Aorta (tissue), 5 donors: ENCODE measurements at regions not wholly inside any gene's neighbourhood (a gene's known extent, or its start where the extent isn't known, plus 50 kb on each side); places are given as distances from the start of the nearest gene placed in this dataset.

Source experiments
- ATAC-seq: fragments of 200-7000 bp; cut with Tn5 transposase; one replicate; pipeline ENCODE4 v1.9.1; 2022; ENCODE audit warnings: moderate library complexity; ENCODE audit not compliant: low FRiP score
- DNase-seq, 2 donors: peaks; one replicate each; pipeline ENCODE4 v3.0.0-alpha.2; 2020
- H3K27ac ChIP-seq, 2 donors: one replicate each; pipeline ENCODE4 v1.5.1; 2013; ENCODE audit warnings: low read length in 2 of 2, mild to moderate bottlenecking in 2 of 2, moderate library complexity in 2 of 2, control low read depth in 1 of 2, inconsistent platforms in 1 of 2, low read depth in 1 of 2
- H3K27me3 ChIP-seq, 2 donors: one replicate each; pipeline ENCODE4 v1.6.1; 2013; ENCODE audit warnings: control low read depth in 1 of 2, low read length in 1 of 2, mild to moderate bottlenecking in 1 of 2, moderate library complexity in 1 of 2; ENCODE audit not compliant: insufficient read depth in 2 of 2, control insufficient read depth in 1 of 2
- H3K36me3 ChIP-seq, 2 donors: one replicate each; pipeline ENCODE4 v1.6.1; 2013; ENCODE audit warnings: control low read depth in 1 of 2, low read length in 1 of 2, mild to moderate bottlenecking in 1 of 2; ENCODE audit not compliant: insufficient read depth in 2 of 2, control insufficient read depth in 1 of 2
- H3K4me1 ChIP-seq, 2 donors: one replicate each; pipeline ENCODE4 v1.6.1; 2013; ENCODE audit warnings: low read length in 2 of 2, control low read depth in 1 of 2, mild to moderate bottlenecking in 1 of 2, moderate library complexity in 1 of 2; ENCODE audit not compliant: insufficient read depth in 2 of 2, control insufficient read depth in 1 of 2
- H3K4me3 ChIP-seq, 2 donors: one replicate each; pipeline ENCODE4 v1.5.1; 2013; ENCODE audit warnings: low read length in 2 of 2, control low read depth in 1 of 2, mild to moderate bottlenecking in 1 of 2
- H3K9me3 ChIP-seq: one replicate; pipeline ENCODE4 v1.6.1; 2013; ENCODE audit warnings: mild to moderate bottlenecking, low read length; ENCODE audit not compliant: control insufficient read depth
- WGBS, 2 donors: extraction: QIAGEN DNeasy Blood & Tissue Kit; methylation state at CpG; one replicate each; pipeline ENCODE4 v1.1.7; 2013; 5-methylcytosine and 5-hydroxymethylcytosine counted together
- intact Hi-C, 2 donors: fragments of 100-400 bp; cut with DNase I; formaldehyde crosslinking; loops; one replicate each; pipeline versions ENCODE4 v1.14.2 to v1.15.0; 2022
- donor health status: healthy with polysubstance abuse.
- donor health status: Bipolar disorder and iron deficiency.
- donor health status: DM: no; HTN: no; CAD: no.
- donor health status: DM: no; HTN: no; CAD: no.
- donor health status: DM: yes; HTN: yes; CAD: no.

GRCh38 chr5:30112867-30113266 lies 1080.6 kb upstream of the CDH6 start:
- 16 to 38% methylated on average over 2 of the region's 2 CpGs for WGBS, 2 donors
- H3K27ac ChIP-seq: no peak overlapping the region

DNA sequence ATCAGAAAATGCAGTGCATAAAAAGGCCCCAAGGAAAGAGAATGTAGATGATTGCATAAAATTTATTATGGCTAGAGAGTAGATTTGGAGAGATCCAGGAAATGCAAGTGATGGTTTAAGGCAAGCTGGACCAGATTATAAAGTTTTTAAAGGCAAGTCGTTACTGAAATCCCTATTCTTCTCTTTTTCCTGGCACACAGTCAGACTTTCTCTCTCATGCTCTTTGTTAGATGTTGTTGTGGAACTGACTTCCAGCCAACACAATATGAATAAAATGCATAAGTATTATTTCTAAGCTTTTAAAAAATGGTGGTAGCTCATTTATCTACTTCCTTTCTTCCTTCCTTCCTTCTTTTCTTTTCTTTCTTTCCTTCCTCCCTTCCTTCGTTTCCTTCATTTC lies 1085.4 kb upstream of the CDH6 start:
- intact Hi-C loops: no loop called here
- Histone ChIP-seq H3K27me3 (no peaks in the 10 kb centered on the region), H3K4me1 (no peaks in the 10 kb centered on the region), H3K4me3 (no peak overlapping the region), H3K9me3 (no peaks in the 10 kb centered on the region), H3K36me3 (no peaks in the 10 kb centered on the region), H3K27ac (no peak overlapping the region)
- 58 to 63% methylated on average over 2 of the region's 2 CpGs for WGBS, 2 donors
- DNase-seq (no peak), ATAC-seq (no peak)

More at GRCh38 chr5:30112867-30113266, 1080.6 kb upstream of the CDH6 start:
- no peaks in the 10 kb centered on the region for H3K27me3 ChIP-seq
- no peak for ATAC-seq
- DNase-seq: no peak
- intact Hi-C loops: no loop called here
- H3K4me3 ChIP-seq: no peak overlapping the region
- no peaks in the 10 kb centered on the region for H3K4me1 ChIP-seq
- no peaks in the 10 kb centered on the region for H3K36me3 ChIP-seq
- no peaks in the 10 kb centered on the region for H3K9me3 ChIP-seq

DNA sequence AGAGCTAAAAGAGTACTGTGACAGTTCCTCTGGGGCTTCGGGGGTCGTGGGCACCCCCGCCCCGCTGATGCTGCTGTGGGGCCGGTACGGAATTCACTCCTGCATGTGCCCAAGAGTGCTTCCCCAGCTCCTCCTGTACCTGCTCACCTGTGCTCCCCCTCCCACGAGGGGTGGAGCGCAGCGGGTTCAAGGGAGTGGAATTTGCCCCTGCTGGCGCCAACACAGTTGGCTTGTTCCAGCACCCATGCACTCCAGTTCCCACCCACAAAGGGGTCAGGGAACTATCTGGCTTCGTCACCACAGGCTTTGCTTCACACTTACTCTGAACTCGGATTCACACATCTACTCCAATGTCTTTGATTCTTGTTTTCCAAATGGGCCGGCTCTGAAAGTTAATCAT lies 1086.9 kb upstream of the CDH6 start:
- ATAC-seq: no peak
- intact Hi-C loops: no loop called here
- 82 to 86% methylated on average over 13 of the region's 13 CpGs for WGBS, 2 donors

DNA sequence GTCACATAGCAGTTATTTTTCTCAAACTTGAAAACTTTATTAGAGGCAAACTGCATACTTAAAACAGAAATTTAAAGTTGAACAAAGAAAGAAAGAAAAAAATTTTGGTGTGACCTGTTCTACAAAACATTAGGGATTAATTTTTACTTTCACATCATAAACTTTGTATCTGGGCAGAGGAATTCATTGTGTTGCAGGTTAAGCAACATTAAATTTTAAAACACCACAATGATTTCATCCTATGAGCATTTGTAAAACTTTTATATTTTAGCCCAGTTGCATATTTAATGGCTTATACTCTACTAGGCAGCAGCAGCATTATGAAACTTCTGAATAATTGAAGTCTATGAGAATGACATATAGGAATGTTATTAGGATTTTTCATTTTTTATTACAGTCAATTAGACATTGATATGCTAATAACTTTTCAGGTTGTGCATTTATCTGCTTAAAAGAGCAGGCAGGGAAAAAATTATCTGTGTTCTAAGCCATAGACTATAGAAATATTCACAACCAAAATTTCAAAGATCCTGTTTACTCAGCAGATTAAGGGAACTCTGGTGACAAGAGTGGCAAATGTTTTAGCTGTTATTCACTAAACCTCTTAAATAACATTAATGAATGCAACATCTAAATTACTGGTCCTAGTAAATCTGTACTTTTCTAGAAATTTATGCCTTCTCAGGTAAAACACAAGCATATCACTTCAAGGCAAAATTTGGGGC lies 1088.5 kb upstream of the CDH6 start:
- H3K4me1 ChIP-seq: no peaks in the 10 kb centered on the region
- no peak overlapping the region for H3K4me3 ChIP-seq
- no peak overlapping the region for H3K27ac ChIP-seq
- no peaks in the 10 kb centered on the region for H3K9me3 ChIP-seq
- ATAC-seq (no peak), DNase-seq (no peak)
- no peaks in the 10 kb centered on the region for H3K27me3 ChIP-seq
- H3K36me3 ChIP-seq: no peaks in the 10 kb centered on the region
- intact Hi-C loops: no loop called here

More for the DNA sequence above, 1086.9 kb upstream of the CDH6 start:
- H3K36me3 ChIP-seq: no peaks in the 10 kb centered on the region
- no peaks in the 10 kb centered on the region for H3K4me1 ChIP-seq
- no peaks in the 10 kb centered on the region for H3K27me3 ChIP-seq
- no peak overlapping the region for H3K4me3 ChIP-seq
- H3K27ac ChIP-seq: no peak overlapping the region
- DNase-seq: no peak
- no peaks in the 10 kb centered on the region for H3K9me3 ChIP-seq

DNA sequence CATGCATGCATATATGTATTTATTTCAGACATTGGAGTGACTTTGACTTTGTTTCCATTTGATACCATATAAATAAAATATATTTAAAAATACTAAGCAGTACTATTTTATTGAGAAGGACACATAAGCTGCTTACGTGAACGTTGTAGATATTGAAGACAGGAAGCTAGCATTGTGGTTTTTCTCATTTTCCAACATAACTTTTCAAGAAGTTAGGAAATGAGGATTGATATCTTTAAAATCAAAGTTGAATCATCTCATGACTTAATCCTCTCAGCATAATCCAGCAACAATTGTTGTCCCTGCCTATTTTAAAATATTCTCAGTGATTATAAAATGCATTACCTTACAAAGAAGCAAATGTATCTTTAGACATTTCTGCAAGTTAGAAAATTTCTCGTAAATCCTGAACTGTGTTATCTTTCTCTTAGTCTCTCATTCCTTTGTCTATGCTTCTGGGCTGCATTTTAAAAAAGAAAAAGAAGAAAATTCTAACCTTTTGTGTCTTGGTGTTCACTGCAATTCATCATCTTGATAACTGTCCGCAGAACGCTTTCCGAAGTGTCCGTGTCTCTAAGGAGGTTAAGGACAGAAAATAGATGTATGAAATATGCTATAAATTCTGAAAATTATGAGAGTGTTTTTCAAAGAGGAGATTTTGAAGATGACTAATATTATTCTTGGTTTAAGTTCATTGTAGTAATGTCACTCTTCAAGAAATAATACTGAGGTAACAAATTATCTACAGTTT lies 1089.9 kb upstream of the CDH6 start:
- Histone ChIP-seq H3K27me3 (no peaks in the 10 kb centered on the region), H3K36me3 (no peaks in the 10 kb centered on the region), H3K27ac (no peak overlapping the region), H3K4me3 (no peak overlapping the region), H3K9me3 (no peaks in the 10 kb centered on the region), H3K4me1 (no peaks in the 10 kb centered on the region)
- DNase-seq (no peak), ATAC-seq (no peak)
- intact Hi-C loops: no loop called here
- WGBS, 2 donors: 19 to 30% methylated on average over 7 of the region's 7 CpGs

GRCh38 chr5:30103052-30103451 lies 1090.4 kb upstream of the CDH6 start:
- Histone ChIP-seq H3K27me3 (no peaks in the 10 kb centered on the region), H3K4me1 (no peaks in the 10 kb centered on the region), H3K9me3 (no peaks in the 10 kb centered on the region), H3K4me3 (no peak overlapping the region), H3K27ac (no peak overlapping the region), H3K36me3 (no peaks in the 10 kb centered on the region)
- 3 to 5% methylated on average over 1 of the region's 1 CpG for WGBS, 2 donors
- DNase-seq: no peak
- no peak for ATAC-seq
- intact Hi-C loops: no loop called here

GRCh38 chr5:30102185-30102584 lies 1091.3 kb upstream of the CDH6 start:
- 21 to 48% methylated on average over 2 of the region's 2 CpGs for WGBS, 2 donors
- intact Hi-C loops: no loop called here
- ATAC-seq (no peak), DNase-seq (no peak)
- Histone ChIP-seq H3K27ac (no peak overlapping the region), H3K36me3 (no peaks in the 10 kb centered on the region), H3K4me3 (no peak overlapping the region), H3K27me3 (no peaks in the 10 kb centered on the region), H3K9me3 (no peaks in the 10 kb centered on the region), H3K4me1 (no peaks in the 10 kb centered on the region)

- DNase-seq (no peak), ATAC-seq (no peak)
- intact Hi-C loops: no loop called here
- no peaks in the 10 kb centered on the region for H3K36me3 ChIP-seq
- H3K4me1 ChIP-seq: no peaks in the 10 kb centered on the region
- H3K27ac ChIP-seq: no peak overlapping the region
- 91 to 92% methylated on average over 2 of the region's 2 CpGs for WGBS, 2 donors
- no peaks in the 10 kb centered on the region for H3K9me3 ChIP-seq
- no peak overlapping the region for H3K4me3 ChIP-seq
- H3K27me3 ChIP-seq: no peaks in the 10 kb centered on the region
These were observed 1092.6 kb upstream of the CDH6 start for GRCh38 chr5:30100929-30101328.

- no peaks in the 10 kb centered on the region for H3K9me3 ChIP-seq
- intact Hi-C loops: no loop called here
- no peak overlapping the region for H3K27ac ChIP-seq
- 35 to 46% methylated on average over 4 to 5 of the region's 5 CpGs for WGBS, 2 donors
- H3K4me3 ChIP-seq: no peak overlapping the region
- H3K4me1 ChIP-seq: no peaks in the 10 kb centered on the region
- no peaks in the 10 kb centered on the region for H3K27me3 ChIP-seq
- DNase-seq: no peak
- ATAC-seq: no peak
- no peaks in the 10 kb centered on the region for H3K36me3 ChIP-seq
These were observed 1093.3 kb upstream of the CDH6 start for GRCh38 chr5:30100148-30100713.
